ENCODE measurements at regions not wholly inside any gene's neighbourhood (a gene's known extent, or its start where the extent isn't known, plus 50 kb on each side); places are given as distances from the start of the nearest gene placed in this dataset.
"Not testable (repeated sequence)": the region's sequence is repeated elsewhere in the genome, so short reads cannot be mapped to it uniquely, and the experiment has no call there.

- DNase-seq (ENCODE audit: low spot score) = no peak
Observed at GRCh38 chr11:130550984-130551383, 102.5 kb downstream of the ADAMTS15 start.

- no peak for DNase-seq (ENCODE audit: low spot score)
Observed at GRCh38 chr11:130551388-130551787, 102.9 kb downstream of the ADAMTS15 start.

DNA sequence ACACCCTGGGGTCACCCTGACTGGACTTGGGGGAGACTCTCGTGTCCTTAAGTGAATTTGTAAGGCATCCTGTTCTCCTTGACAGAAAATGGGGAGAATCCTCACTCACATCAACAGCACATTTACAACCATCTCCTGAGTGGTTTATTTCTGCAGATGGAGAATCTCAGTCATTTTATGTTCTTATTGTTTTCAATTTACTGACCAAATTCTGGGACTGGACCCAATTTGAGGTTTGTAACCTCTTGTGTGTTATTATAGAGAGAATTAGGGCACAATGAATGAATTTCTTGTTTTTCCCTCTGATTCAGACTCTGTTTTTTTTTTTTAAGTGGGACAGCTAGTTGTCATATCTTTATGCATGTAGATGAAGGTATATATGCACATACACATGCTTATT is 104.9 kb downstream of the ADAMTS15 start:
- no peak for DNase-seq (ENCODE audit: low spot score)

DNA sequence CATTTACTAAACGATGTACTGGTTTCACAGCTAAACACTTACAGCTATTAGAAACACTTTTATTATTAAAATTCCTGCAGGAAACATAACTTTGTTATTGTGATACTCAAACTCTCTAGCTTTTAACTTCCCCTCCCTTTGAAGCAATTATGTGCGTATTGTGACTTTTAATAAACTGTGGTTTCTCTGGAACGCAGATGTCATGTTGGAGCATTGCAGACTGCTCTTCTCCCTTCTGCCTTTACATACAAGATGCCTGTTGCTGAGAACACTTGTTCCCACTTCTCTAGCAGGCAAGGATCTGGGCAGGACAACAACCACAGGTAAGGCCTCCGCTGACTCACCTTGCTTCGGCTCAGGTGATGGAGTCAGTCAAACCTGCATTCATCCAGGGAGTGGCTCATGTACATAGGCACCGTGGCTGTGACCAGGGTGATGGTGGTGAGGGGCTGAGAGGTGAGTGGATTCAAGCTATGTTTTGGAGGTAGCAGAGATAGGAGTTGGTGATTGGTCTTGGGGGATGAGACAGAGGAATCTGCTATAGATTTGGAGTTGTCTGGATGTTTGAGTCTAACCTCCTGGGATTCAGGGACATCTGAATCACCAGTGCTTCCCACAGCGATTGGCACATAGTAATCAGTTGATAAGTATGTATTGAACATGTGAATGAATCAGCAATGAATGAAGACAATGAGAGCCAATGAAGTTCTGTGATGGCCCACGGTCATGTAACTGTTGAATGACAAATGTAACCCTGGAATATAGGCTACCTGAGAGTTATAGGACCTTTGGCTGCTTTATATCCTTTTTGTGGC is 106.0 kb downstream of the ADAMTS15 start:
- DNase-seq (ENCODE audit: low spot score) = no peak

- no peak for DNase-seq (ENCODE audit: low spot score)
Observed at GRCh38 chr11:130555251-130555841, 106.9 kb downstream of the ADAMTS15 start.

- no peak for DNase-seq (ENCODE audit: low spot score)
Observed at GRCh38 chr11:130560000-130560780, 111.7 kb downstream of the ADAMTS15 start.

DNA sequence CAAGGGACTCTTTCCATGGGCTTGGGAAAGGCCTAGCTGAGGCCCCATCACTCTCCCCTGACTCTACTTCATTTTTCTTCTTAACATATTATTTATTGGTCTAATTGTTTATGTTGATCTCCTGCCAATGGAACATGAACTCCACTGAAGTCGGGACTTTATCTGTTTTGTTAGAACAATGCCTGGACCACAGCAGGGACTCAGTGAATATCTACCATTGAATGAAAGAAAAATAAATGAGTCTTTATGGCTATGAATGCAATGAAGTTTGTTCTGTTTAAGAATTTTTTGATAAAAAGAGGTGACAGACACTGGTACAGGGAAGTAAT is 112.3 kb downstream of the ADAMTS15 start:
- DNase-seq (ENCODE audit: low spot score) = no peak

GRCh38 chr11:130561441-130561881 is 113.0 kb downstream of the ADAMTS15 start:
- no peak for DNase-seq (ENCODE audit: low spot score)

DNA sequence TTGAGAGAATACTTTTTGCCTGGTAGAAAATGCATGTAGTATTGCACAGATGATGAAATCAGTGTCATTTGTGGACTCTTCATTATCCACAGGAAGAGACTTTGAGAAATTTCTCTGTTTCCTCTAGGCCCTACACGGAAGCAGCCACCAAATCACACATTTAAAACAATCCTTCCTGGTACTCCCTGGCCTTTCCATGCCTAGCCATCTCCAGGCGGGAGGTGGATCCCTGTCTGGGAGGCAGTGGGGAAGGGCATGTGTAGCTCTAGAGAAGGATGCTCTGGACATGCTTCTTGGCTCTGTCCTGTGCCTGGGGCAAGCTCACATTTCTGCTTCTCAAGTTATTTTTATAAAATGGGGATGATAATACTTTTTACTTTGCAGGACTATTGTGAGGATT is 114.1 kb downstream of the ADAMTS15 start:
- DNase-seq (ENCODE audit: low spot score) = no peak

GRCh38 chr11:130566360-130566759 is 117.9 kb downstream of the ADAMTS15 start:
- DNase-seq (ENCODE audit: low spot score) = not testable (repeated sequence)

DNA sequence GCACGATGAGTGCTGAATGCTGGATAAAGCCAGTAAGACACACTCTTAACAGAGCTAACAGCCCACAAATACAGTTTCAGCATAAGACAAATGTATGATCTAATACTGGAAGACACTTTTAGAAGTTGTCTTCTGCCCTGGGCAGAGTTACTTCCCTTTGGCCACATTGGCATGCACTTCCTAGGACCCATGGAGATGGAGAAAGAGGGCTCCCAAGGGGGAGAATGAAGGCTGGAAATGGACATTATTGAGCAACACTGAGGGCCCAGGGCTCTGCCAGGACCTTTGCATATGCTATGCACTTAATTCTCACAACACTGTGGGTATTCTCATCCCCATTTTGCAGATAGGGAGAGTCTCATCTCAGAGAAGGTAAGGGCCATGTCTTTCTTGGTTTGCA is 123.1 kb downstream of the ADAMTS15 start:
- no peak for DNase-seq (ENCODE audit: low spot score)

- no peak for DNase-seq (ENCODE audit: low spot score)
Observed at GRCh38 chr11:130571947-130572584, 123.6 kb downstream of the ADAMTS15 start.

GRCh38 chr11:130573767-130574166 is 125.3 kb downstream of the ADAMTS15 start:
- no peak for DNase-seq (ENCODE audit: low spot score)

- DNase-seq (ENCODE audit: low spot score) = no peak
Observed at GRCh38 chr11:130574740-130575139, 126.3 kb downstream of the ADAMTS15 start.

DNA sequence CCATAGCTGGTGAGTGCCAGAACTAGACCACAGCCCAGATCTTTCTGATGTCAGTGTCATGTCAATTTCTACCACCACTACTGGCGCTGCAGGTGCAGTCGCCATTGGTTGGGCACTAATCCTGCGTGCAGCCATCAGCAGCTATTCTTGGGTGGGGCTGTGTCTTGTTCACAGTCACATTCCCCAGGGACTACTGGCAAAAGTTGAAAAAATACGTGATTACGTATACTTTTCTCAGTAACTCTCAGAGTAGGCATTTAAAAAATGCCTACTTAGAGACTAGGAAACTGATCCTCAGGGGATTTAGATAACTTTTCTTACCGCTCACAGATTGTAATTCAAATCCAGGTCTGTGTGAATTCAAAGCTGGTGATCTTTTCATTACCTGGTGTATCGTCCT is 127.7 kb downstream of the ADAMTS15 start:
- DNase-seq (ENCODE audit: low spot score) = no peak

DNA sequence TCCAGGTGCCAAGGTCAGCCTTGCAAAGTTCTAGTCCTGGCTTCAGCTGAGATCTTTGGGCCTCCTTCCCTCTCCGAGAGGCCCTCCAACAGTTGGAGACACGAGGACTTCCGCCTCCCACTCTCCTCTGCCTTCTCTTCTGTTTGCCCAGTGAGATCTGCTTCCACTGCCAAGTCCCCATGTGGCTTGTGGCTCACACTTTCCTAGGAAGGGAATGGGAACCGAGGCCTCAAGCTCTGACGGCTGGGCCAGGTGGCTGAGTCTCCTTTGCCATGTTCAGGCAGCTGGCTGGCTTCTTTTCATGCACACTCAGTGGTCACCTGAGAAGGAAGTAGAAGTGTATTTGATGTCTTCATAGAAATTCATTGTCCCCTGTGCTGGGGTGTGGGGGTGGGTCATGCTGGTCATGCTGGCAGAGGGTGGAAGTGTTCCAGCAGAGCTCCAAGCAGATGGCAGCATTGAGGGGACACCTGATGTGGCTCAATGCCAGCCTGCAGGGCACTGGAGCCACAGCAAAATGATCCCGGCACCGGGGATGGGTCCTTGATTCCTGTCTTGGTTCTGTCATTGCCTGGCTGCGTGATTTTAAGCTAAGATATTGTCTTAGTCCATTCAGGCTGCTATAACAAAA is 130.4 kb downstream of the ADAMTS15 start:
- no peak for DNase-seq (ENCODE audit: low spot score)

DNA sequence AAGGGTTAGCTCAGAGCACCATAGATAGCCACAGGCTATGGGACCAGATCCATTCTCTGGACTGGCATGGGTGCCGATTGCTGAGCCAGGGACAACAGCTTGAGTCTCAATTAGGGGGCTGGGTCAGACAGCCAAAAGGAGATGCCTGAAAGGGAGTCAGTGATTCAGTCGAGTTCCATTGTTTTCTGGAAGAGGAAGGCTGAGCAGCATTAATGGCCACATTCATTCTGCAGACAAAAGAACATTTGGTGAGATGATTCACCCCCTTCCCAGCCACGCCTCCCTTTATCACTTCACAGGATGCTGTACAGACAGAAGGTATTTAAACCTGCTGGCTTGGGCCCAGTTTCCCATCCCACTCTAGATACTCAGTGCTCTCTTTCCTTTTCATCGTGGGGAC is 131.9 kb downstream of the ADAMTS15 start:
- DNase-seq (ENCODE audit: low spot score) = no peak

GRCh38 chr11:130580891-130581492 is 132.5 kb downstream of the ADAMTS15 start:
- DNase-seq (ENCODE audit: low spot score) = no peak

GRCh38 chr11:130581646-130582045 is 133.2 kb downstream of the ADAMTS15 start:
- DNase-seq (ENCODE audit: low spot score) = no peak

- no peak for DNase-seq (ENCODE audit: low spot score)
Observed at GRCh38 chr11:130582176-130582575, 133.7 kb downstream of the ADAMTS15 start.

DNA sequence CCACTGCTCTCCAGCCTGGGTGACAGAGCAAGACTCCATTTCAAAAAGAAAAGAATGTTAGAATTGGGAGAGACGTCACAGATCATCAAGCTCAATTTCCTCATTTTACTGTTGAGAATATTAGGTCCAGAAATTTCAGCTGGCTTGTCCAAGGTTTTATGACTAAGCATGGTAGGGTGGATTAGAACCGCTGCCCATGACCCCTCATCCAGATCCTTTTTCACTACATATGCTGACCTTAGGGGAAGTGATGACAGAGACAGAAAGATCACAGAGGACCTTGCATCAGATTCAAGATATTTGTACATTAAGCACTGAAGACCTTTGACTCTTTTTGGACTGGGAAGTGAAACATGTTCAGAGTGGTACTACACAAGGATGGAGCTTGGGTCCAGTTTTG is 134.5 kb downstream of the ADAMTS15 start:
- DNase-seq (ENCODE audit: low spot score) = no peak

GRCh38 chr11:130583801-130584211 is 135.4 kb downstream of the ADAMTS15 start:
- no peak for DNase-seq (ENCODE audit: low spot score)

Data from RKO (cell line).